ENCODE measurements at regions not wholly inside any gene's neighbourhood (a gene's known extent, or its start where the extent isn't known, plus 50 kb on each side); places are given as distances from the start of the nearest gene placed in this dataset.

GRCh38 chr1:40914927-40915569 is 52.9 kb upstream of the CITED4 start:
- Histone ChIP-seq H3K9me3 (ENCODE audit: control insufficient read depth in 3 of 3, low read length in 3 of 3) (no peaks in the 10 kb centered on the region), H3K4me3 (ENCODE audit: low read length in 3 of 3) (no peak overlapping the region), H3K27ac (ENCODE audit: low read depth, low read length) (no peak overlapping the region), H3K9ac (ENCODE audit: low read depth in 1 of 3, low read length in 3 of 3) (no peak overlapping the region), H3K27me3 (ENCODE audit: control insufficient read depth in 3 of 3, insufficient read depth in 3 of 3, low read length in 3 of 3) (no peaks in the 10 kb centered on the region), H3K4me1 (ENCODE audit: control insufficient read depth in 3 of 3, insufficient read depth in 3 of 3, low read length in 3 of 3) (no peaks in the 10 kb centered on the region), H3K36me3 (ENCODE audit: control insufficient read depth in 3 of 3, insufficient read depth in 3 of 3, low read length in 3 of 3) (no peaks in the 10 kb centered on the region)

GRCh38 chr1:40915581-40915980 is 53.4 kb upstream of the CITED4 start:
- H3K27me3 ChIP-seq (ENCODE audit: control insufficient read depth in 3 of 3, insufficient read depth in 3 of 3, low read length in 3 of 3): no peaks in the 10 kb centered on the region
- no peaks in the 10 kb centered on the region for H3K36me3 ChIP-seq (ENCODE audit: control insufficient read depth in 3 of 3, insufficient read depth in 3 of 3, low read length in 3 of 3)
- H3K27ac ChIP-seq (ENCODE audit: low read depth, low read length): no peak overlapping the region
- no peak overlapping the region for H3K9ac ChIP-seq (ENCODE audit: low read depth in 1 of 3, low read length in 3 of 3)
- no peaks in the 10 kb centered on the region for H3K9me3 ChIP-seq (ENCODE audit: control insufficient read depth in 3 of 3, low read length in 3 of 3)
- H3K4me3 ChIP-seq (ENCODE audit: low read length in 3 of 3): no peak overlapping the region
- no peaks in the 10 kb centered on the region for H3K4me1 ChIP-seq (ENCODE audit: control insufficient read depth in 3 of 3, insufficient read depth in 3 of 3, low read length in 3 of 3)

GRCh38 chr1:40917995-40918711 is 56.0 kb upstream of the CITED4 start:
- no peaks in the 10 kb centered on the region for H3K36me3 ChIP-seq (ENCODE audit: control insufficient read depth in 3 of 3, insufficient read depth in 3 of 3, low read length in 3 of 3)
- H3K4me3 ChIP-seq (ENCODE audit: low read length in 3 of 3): no peak overlapping the region
- H3K4me1 ChIP-seq (ENCODE audit: control insufficient read depth in 3 of 3, insufficient read depth in 3 of 3, low read length in 3 of 3): peaks cover 5 to 6% (median 5%) of the 10 kb centered on the region in 3 donors
- no peak overlapping the region for H3K27ac ChIP-seq (ENCODE audit: low read depth, low read length)
- H3K9me3 ChIP-seq (ENCODE audit: control insufficient read depth in 3 of 3, low read length in 3 of 3): no peaks in the 10 kb centered on the region
- no peaks in the 10 kb centered on the region for H3K27me3 ChIP-seq (ENCODE audit: control insufficient read depth in 3 of 3, insufficient read depth in 3 of 3, low read length in 3 of 3)
- H3K9ac ChIP-seq (ENCODE audit: low read depth in 1 of 3, low read length in 3 of 3): no peak overlapping the region

- H3K4me1 ChIP-seq (ENCODE audit: control insufficient read depth in 3 of 3, insufficient read depth in 3 of 3, low read length in 3 of 3): peaks cover 6 to 10% (median 6%) of the 10 kb centered on the region in 3 donors
- H3K9ac ChIP-seq (ENCODE audit: low read depth in 1 of 3, low read length in 3 of 3): no peak overlapping the region
- no peaks in the 10 kb centered on the region for H3K36me3 ChIP-seq (ENCODE audit: control insufficient read depth in 3 of 3, insufficient read depth in 3 of 3, low read length in 3 of 3)
- no peaks in the 10 kb centered on the region for H3K27me3 ChIP-seq (ENCODE audit: control insufficient read depth in 3 of 3, insufficient read depth in 3 of 3, low read length in 3 of 3)
- H3K27ac ChIP-seq (ENCODE audit: low read depth, low read length): no peak overlapping the region
- H3K9me3 ChIP-seq (ENCODE audit: control insufficient read depth in 3 of 3, low read length in 3 of 3): no peaks in the 10 kb centered on the region
- H3K4me3 ChIP-seq (ENCODE audit: low read length in 3 of 3): no peak overlapping the region
Measured at GRCh38 chr1:40919475-40920011, 57.4 kb upstream of the CITED4 start.

GRCh38 chr1:40921522-40921921 is 58.0 kb upstream of the CTPS1 start:
- Histone ChIP-seq H3K9me3 (ENCODE audit: control insufficient read depth in 3 of 3, low read length in 3 of 3) (no peaks in the 10 kb centered on the region), H3K4me3 (ENCODE audit: low read length in 3 of 3) (no peak overlapping the region), H3K9ac (ENCODE audit: low read depth in 1 of 3, low read length in 3 of 3) (no peak overlapping the region), H3K27ac (ENCODE audit: low read depth, low read length) (no peak overlapping the region), H3K36me3 (ENCODE audit: control insufficient read depth in 3 of 3, insufficient read depth in 3 of 3, low read length in 3 of 3) (no peaks in the 10 kb centered on the region), H3K4me1 (ENCODE audit: control insufficient read depth in 3 of 3, insufficient read depth in 3 of 3, low read length in 3 of 3) (peaks cover 6 to 10% (median 6%) of the 10 kb centered on the region in 3 donors), H3K27me3 (ENCODE audit: control insufficient read depth in 3 of 3, insufficient read depth in 3 of 3, low read length in 3 of 3) (no peaks in the 10 kb centered on the region)

- no peaks in the 10 kb centered on the region for H3K9me3 ChIP-seq (ENCODE audit: control insufficient read depth in 3 of 3, low read length in 3 of 3)
- H3K27me3 ChIP-seq (ENCODE audit: control insufficient read depth in 3 of 3, insufficient read depth in 3 of 3, low read length in 3 of 3): no peaks in the 10 kb centered on the region
- no peak overlapping the region for H3K9ac ChIP-seq (ENCODE audit: low read depth in 1 of 3, low read length in 3 of 3)
- H3K4me1 ChIP-seq (ENCODE audit: control insufficient read depth in 3 of 3, insufficient read depth in 3 of 3, low read length in 3 of 3): peaks cover 6 to 10% (median 6%) of the 10 kb centered on the region in 3 donors
- H3K36me3 ChIP-seq (ENCODE audit: control insufficient read depth in 3 of 3, insufficient read depth in 3 of 3, low read length in 3 of 3): no peaks in the 10 kb centered on the region
- H3K4me3 ChIP-seq (ENCODE audit: low read length in 3 of 3): no peak overlapping the region
- no peak overlapping the region for H3K27ac ChIP-seq (ENCODE audit: low read depth, low read length)
Measured at GRCh38 chr1:40921981-40922677, 57.4 kb upstream of the CTPS1 start.

GRCh38 chr1:40922969-40923368 is 56.5 kb upstream of the CTPS1 start:
- Histone ChIP-seq H3K4me1 (ENCODE audit: control insufficient read depth in 3 of 3, insufficient read depth in 3 of 3, low read length in 3 of 3) (peaks cover 6 to 10% (median 6%) of the 10 kb centered on the region in 3 donors), H3K27ac (ENCODE audit: low read depth, low read length) (no peak overlapping the region), H3K4me3 (ENCODE audit: low read length in 3 of 3) (peak overlapping the region in 1 of 3 donors; percentile 13), H3K36me3 (ENCODE audit: control insufficient read depth in 3 of 3, insufficient read depth in 3 of 3, low read length in 3 of 3) (no peaks in the 10 kb centered on the region), H3K9me3 (ENCODE audit: control insufficient read depth in 3 of 3, low read length in 3 of 3) (no peaks in the 10 kb centered on the region), H3K27me3 (ENCODE audit: control insufficient read depth in 3 of 3, insufficient read depth in 3 of 3, low read length in 3 of 3) (no peaks in the 10 kb centered on the region), H3K9ac (ENCODE audit: low read depth in 1 of 3, low read length in 3 of 3) (peak overlapping the region in 2 of 3 donors; percentile 7 to 63)

- no peak overlapping the region for H3K9ac ChIP-seq (ENCODE audit: low read depth in 1 of 3, low read length in 3 of 3)
- H3K27ac ChIP-seq (ENCODE audit: low read depth, low read length): no peak overlapping the region
- no peaks in the 10 kb centered on the region for H3K27me3 ChIP-seq (ENCODE audit: control insufficient read depth in 3 of 3, insufficient read depth in 3 of 3, low read length in 3 of 3)
- H3K9me3 ChIP-seq (ENCODE audit: control insufficient read depth in 3 of 3, low read length in 3 of 3): no peaks in the 10 kb centered on the region
- H3K4me3 ChIP-seq (ENCODE audit: low read length in 3 of 3): no peak overlapping the region
- no peaks in the 10 kb centered on the region for H3K36me3 ChIP-seq (ENCODE audit: control insufficient read depth in 3 of 3, insufficient read depth in 3 of 3, low read length in 3 of 3)
- peaks cover 6 to 10% (median 6%) of the 10 kb centered on the region in 3 donors for H3K4me1 ChIP-seq (ENCODE audit: control insufficient read depth in 3 of 3, insufficient read depth in 3 of 3, low read length in 3 of 3)
Measured at GRCh38 chr1:40923511-40924020, 55.9 kb upstream of the CTPS1 start.

GRCh38 chr1:40924767-40925166 is 54.7 kb upstream of the CTPS1 start:
- H3K9ac ChIP-seq (ENCODE audit: low read depth in 1 of 3, low read length in 3 of 3): no peak overlapping the region
- no peak overlapping the region for H3K4me3 ChIP-seq (ENCODE audit: low read length in 3 of 3)
- H3K36me3 ChIP-seq (ENCODE audit: control insufficient read depth in 3 of 3, insufficient read depth in 3 of 3, low read length in 3 of 3): no peaks in the 10 kb centered on the region
- H3K27ac ChIP-seq (ENCODE audit: low read depth, low read length): no peak overlapping the region
- H3K9me3 ChIP-seq (ENCODE audit: control insufficient read depth in 3 of 3, low read length in 3 of 3): no peaks in the 10 kb centered on the region
- H3K27me3 ChIP-seq (ENCODE audit: control insufficient read depth in 3 of 3, insufficient read depth in 3 of 3, low read length in 3 of 3): no peaks in the 10 kb centered on the region
- H3K4me1 ChIP-seq (ENCODE audit: control insufficient read depth in 3 of 3, insufficient read depth in 3 of 3, low read length in 3 of 3): peaks cover 6 to 10% (median 6%) of the 10 kb centered on the region in 3 donors

All from skeletal muscle tissue (tissue), 3 donors.